SW480 (cell line): ENCODE measurements at regions not wholly inside any gene's neighbourhood (a gene's known extent, or its start where the extent isn't known, plus 50 kb on each side); places are given as distances from the start of the nearest gene placed in this dataset.
"Not testable (repeated sequence)": the region's sequence is repeated elsewhere in the genome, so short reads cannot be mapped to it uniquely, and the experiment has no call there.

Experiments
- DNase-seq: peaks from one replicate; pipeline ENCODE4 v3.0.0-alpha.2; 2016; ENCODE audit warnings: low spot score

- no peak for DNase-seq
Measured at GRCh38 chr12:116361414-116362223, 84.1 kb upstream of the MED13L start.

GRCh38 chr12:116365114-116365513 lies 87.6 kb upstream of the MED13L start:
- no peak for DNase-seq

- DNase-seq = no peak
Measured at GRCh38 chr12:116365606-116366455, 88.3 kb upstream of the MED13L start.

- no peak for DNase-seq
Measured at GRCh38 chr12:116366456-116366776, 88.9 kb upstream of the MED13L start.

- no peak for DNase-seq
Measured at GRCh38 chr12:116366824-116367223, 89.3 kb upstream of the MED13L start.

GRCh38 chr12:116368196-116369194 lies 91.0 kb upstream of the MED13L start:
- DNase-seq = no peak

- no peak for DNase-seq
Measured at GRCh38 chr12:116370004-116370404, 92.5 kb upstream of the MED13L start.

- no peak for DNase-seq
Measured at GRCh38 chr12:116370886-116371580, 93.5 kb upstream of the MED13L start.

- no peak for DNase-seq
Measured at GRCh38 chr12:116372815-116373214, 95.3 kb upstream of the MED13L start.

GRCh38 chr12:116373572-116374206 lies 96.2 kb upstream of the MED13L start:
- DNase-seq = no peak

- no peak for DNase-seq
Measured at GRCh38 chr12:116374207-116374606, 96.7 kb upstream of the MED13L start.

GRCh38 chr12:116375278-116375842 lies 97.9 kb upstream of the MED13L start:
- DNase-seq = no peak

- no peak for DNase-seq
Measured at GRCh38 chr12:116376354-116377193, 99.1 kb upstream of the MED13L start.

- DNase-seq = not testable (repeated sequence)
Measured at GRCh38 chr12:116377194-116377571, 99.7 kb upstream of the MED13L start.

- DNase-seq = no peak
Measured at GRCh38 chr12:116378002-116378401, 100.5 kb upstream of the MED13L start.

- DNase-seq = no peak
Measured at GRCh38 chr12:116380108-116380507, 102.6 kb upstream of the MED13L start.

- not testable (repeated sequence) for DNase-seq
Measured at GRCh38 chr12:116380740-116381139, 103.2 kb upstream of the MED13L start.

- no peak for DNase-seq
Measured at GRCh38 chr12:116381240-116381743, 103.8 kb upstream of the MED13L start.
